H1 (cell line): ENCODE measurements at regions not wholly inside any gene's neighbourhood (a gene's known extent, or its start where the extent isn't known, plus 50 kb on each side); places are given as distances from the start of the nearest gene placed in this dataset.

Experiments
- CTCF ChIA-PET: fragments of 300-600 bp; sonication (Branson Sonifier 250); formaldehyde crosslinking; loops from one replicate; lab custom pipeline; 2021; ENCODE audit not compliant: partially characterized antibody; lab: Charles Lee
- POLR2A ChIA-PET: fragments of 300-600 bp; sonication (Branson Sonifier 250); formaldehyde crosslinking; loops from one replicate; lab custom pipeline; 2021; ENCODE audit warnings: inconsistent platforms; ENCODE audit not compliant: partially characterized antibody; lab: Charles Lee
- DNase-seq, 2 experiments: peaks; one replicate each; pipeline versions ENCODE4 v3.0.0 to v3.0.0-alpha.2; 2010 to 2022; ENCODE audit warnings: low spot score in 2 of 2, low read depth in 1 of 2, mixed read lengths in 1 of 2
- FAIRE-seq: peaks from 2 replicates; lab custom pipeline; 2011; peaks lifted over from hg19 to GRCh38; lab: Jason Lieb, UNC
- H2AFZ ChIP-seq: 2 replicates; pipeline ENCODE4 v1.8.1; 2012; ENCODE audit warnings: low read length, inconsistent platforms
- H2AK5ac ChIP-seq: 2 replicates; pipeline ENCODE4 v1.6.1; 2013; ENCODE audit warnings: low read depth, low read length
- H2BK120ac ChIP-seq: replicated peaks from 2 replicates; pipeline ENCODE3; 2013; ENCODE audit warnings: low read depth, low read length, inconsistent platforms
- H2BK12ac ChIP-seq: 2 replicates; pipeline ENCODE4 v1.6.1; 2013; ENCODE audit warnings: low read depth, low read length
- H2BK15ac ChIP-seq: 2 replicates; pipeline ENCODE4 v1.6.1; 2013; ENCODE audit warnings: low read length
- H2BK20ac ChIP-seq: 2 replicates; pipeline ENCODE4 v1.6.1; 2013; ENCODE audit warnings: low read length
- H2BK5ac ChIP-seq: 2 replicates; pipeline ENCODE4 v1.6.1; 2013; ENCODE audit warnings: low read depth, low read length
- H3K14ac ChIP-seq: 2 replicates; pipeline ENCODE4 v1.6.1; 2013; ENCODE audit warnings: inconsistent platforms; ENCODE audit not compliant: insufficient read length
- H3K18ac ChIP-seq: 2 replicates; pipeline ENCODE4 v1.6.1; 2013; ENCODE audit warnings: low read length; ENCODE audit errors: extremely low read depth
- H3K23ac ChIP-seq: 2 replicates; pipeline ENCODE4 v1.6.1; 2013; ENCODE audit warnings: inconsistent platforms; ENCODE audit not compliant: insufficient read length
- H3K23me2 ChIP-seq: 2 replicates; pipeline ENCODE4 v1.6.1; 2013; ENCODE audit warnings: low read depth, low read length
- H3K27ac ChIP-seq: 2 replicates; pipeline ENCODE4 v1.6.1; 2011; ENCODE audit warnings: low read depth, low read length, inconsistent platforms
- H3K27me3 ChIP-seq, 4 experiments: replicated peaks in 1 of 4; 1 replicate in 1 of 4; 2 replicates in 3 of 4; pipeline versions ENCODE4 v1.6.1 to v1.8.1; 2011 to 2013; ENCODE audit warnings: low read length in 3 of 4, mild to moderate bottlenecking in 3 of 4, inconsistent platforms in 2 of 4, mixed read lengths in 2 of 4, moderate library complexity in 1 of 4; ENCODE audit not compliant: control insufficient read depth in 3 of 4, insufficient read depth in 3 of 4; ENCODE audit errors: extremely low read depth in 1 of 4
- H3K36me3 ChIP-seq, 4 experiments: 2 replicates each; pipeline versions ENCODE4 v1.6.1 to v1.8.1; 2011 to 2013; ENCODE audit warnings: mild to moderate bottlenecking in 4 of 4, low read length in 3 of 4, moderate library complexity in 2 of 4, control low read depth in 1 of 4, inconsistent platforms in 1 of 4; ENCODE audit not compliant: insufficient read depth in 4 of 4, control insufficient read depth in 2 of 4
- H3K4ac ChIP-seq: replicated peaks from 2 replicates; pipeline ENCODE3; 2013; ENCODE audit warnings: low read length, low read depth, mixed read lengths, inconsistent platforms; ENCODE audit not compliant: insufficient read length
- H3K4me1 ChIP-seq, 4 experiments: replicated peaks in 1 of 4; 1 replicate in 1 of 4; 2 replicates in 3 of 4; pipeline versions ENCODE4 v1.6.1 to v1.8.1; 2011 to 2013; ENCODE audit warnings: low read length in 3 of 4, inconsistent platforms in 2 of 4, mixed read lengths in 1 of 4; ENCODE audit not compliant: insufficient read depth in 4 of 4, control insufficient read depth in 3 of 4
- H3K4me2 ChIP-seq, 2 experiments: 2 replicates each; pipeline versions ENCODE4 v1.6.1 to v1.8.1; 2011 to 2013; ENCODE audit warnings: low read depth in 2 of 2, low read length in 2 of 2, control low read depth in 1 of 2, inconsistent platforms in 1 of 2, mild to moderate bottlenecking in 1 of 2; ENCODE audit not compliant: insufficient read depth in 1 of 2
- H3K4me3 ChIP-seq, 4 experiments: fragments of 200-600, 300-600 bp in 1 of 4; sonication (generic), shearing (Covaris generic), sonication (Bioruptor Twin) in 1 of 4; 2 replicates each; pipeline versions ENCODE4 v1.5.1 to v1.8.1; 2011 to 2016; ENCODE audit warnings: low read length in 4 of 4, low read depth in 3 of 4, control low read depth in 2 of 4, inconsistent platforms in 2 of 4, mild to moderate bottlenecking in 2 of 4, mixed read lengths in 1 of 4, moderate library complexity in 1 of 4; ENCODE audit not compliant: insufficient read depth in 2 of 4; ENCODE audit errors: extremely low read depth in 1 of 4
- H3K56ac ChIP-seq: replicated peaks from 2 replicates; pipeline ENCODE3; 2013; ENCODE audit warnings: low read depth, mild to moderate bottlenecking, mixed read lengths, low read length, inconsistent platforms; ENCODE audit not compliant: insufficient read length
- H3K79me1 ChIP-seq: 2 replicates; pipeline ENCODE4 v1.6.1; 2013; ENCODE audit warnings: low read depth, low read length, control low read depth
- H3K79me2 ChIP-seq, 2 experiments: 2 replicates each; pipeline versions ENCODE4 v1.6.1 to v1.8.1; 2012 to 2013; ENCODE audit warnings: low read length in 2 of 2, mild to moderate bottlenecking in 2 of 2, inconsistent platforms in 1 of 2; ENCODE audit not compliant: insufficient read depth in 2 of 2, control insufficient read depth in 1 of 2
- H3K9ac ChIP-seq, 4 experiments: replicated peaks in 1 of 4; 1 replicate in 1 of 4; 2 replicates in 3 of 4; pipeline versions ENCODE4 v1.6.1 to v1.8.1; 2011 to 2013; ENCODE audit warnings: low read depth in 3 of 4, low read length in 3 of 4, control low read depth in 2 of 4, mild to moderate bottlenecking in 2 of 4, moderate library complexity in 2 of 4, inconsistent platforms in 1 of 4; ENCODE audit errors: extremely low read depth in 1 of 4
- H3K9me3 ChIP-seq, 2 experiments: 2 replicates each; pipeline versions ENCODE4 v1.6.1 to v1.8.1; 2012 to 2013; ENCODE audit warnings: mild to moderate bottlenecking in 2 of 2, moderate library complexity in 2 of 2, control low read depth in 1 of 2, inconsistent platforms in 1 of 2, low read depth in 1 of 2, low read length in 1 of 2, mixed read lengths in 1 of 2; ENCODE audit not compliant: insufficient read depth in 2 of 2
- H4K20me1 ChIP-seq, 2 experiments: replicated peaks in 1 of 2; 2 replicates each; pipeline versions ENCODE3 to v1.8.1; 2011 to 2013; ENCODE audit warnings: inconsistent platforms in 2 of 2, low read length in 2 of 2, mild to moderate bottlenecking in 1 of 2; ENCODE audit not compliant: insufficient read depth in 2 of 2, control insufficient read depth in 1 of 2
- H4K5ac ChIP-seq: 2 replicates; pipeline ENCODE4 v1.6.1; 2013; ENCODE audit warnings: low read length, low read depth, mixed read lengths, inconsistent platforms; ENCODE audit not compliant: insufficient read length
- H4K8ac ChIP-seq: 2 replicates; pipeline ENCODE4 v1.8.0; 2013; ENCODE audit warnings: mild to moderate bottlenecking, moderate library complexity, low read length, inconsistent platforms; ENCODE audit not compliant: insufficient read depth; ENCODE audit errors: extremely low read depth
- H4K91ac ChIP-seq: replicated peaks from 2 replicates; pipeline ENCODE3; 2013; ENCODE audit warnings: low read length, mixed read lengths, inconsistent platforms; ENCODE audit not compliant: insufficient read length
- ASH2L ChIP-seq: fragments of 200-600, 300-600 bp; sonication (generic); IDR thresholded peaks from one replicate; pipeline ENCODE4 v1.7.1; 2017; ENCODE audit warnings: low read length
- BCL11A ChIP-seq, 2 experiments: IDR thresholded peaks; one replicate each; pipeline ENCODE4 v1.6.1; 2011; ENCODE audit warnings: low read depth in 2 of 2, low read length in 2 of 2, mild to moderate bottlenecking in 2 of 2
- BRCA1 ChIP-seq: IDR thresholded peaks from 2 replicates; pipeline ENCODE4 v1.6.1; 2012; ENCODE audit warnings: low read depth, low read length, improper control_type of control experiment
- CBX5 ChIP-seq: fragments of 300-800, 300-1000 bp; sonication (generic); IDR thresholded peaks from 2 replicates; pipeline ENCODE4 v1.7.1; 2016; ENCODE audit warnings: antibody characterized with exemption, low read length, low read depth
- CREB1 ChIP-seq: IDR thresholded peaks from 2 replicates; pipeline ENCODE4 v1.6.1; 2012; ENCODE audit warnings: inconsistent platforms
- NANOG ChIP-seq: IDR thresholded peaks from 2 replicates; pipeline ENCODE4 v1.6.1; 2011; ENCODE audit warnings: low read length, low read depth, mild to moderate bottlenecking, inconsistent platforms; ENCODE audit not compliant: insufficient read depth, poor library complexity, severe bottlenecking
- PHF8 ChIP-seq: fragments of 200-600 bp; sonication (generic); conservative IDR thresholded peaks from 2 replicates; pipeline ENCODE4 v1.7.1; 2012; ENCODE audit warnings: low read depth, mild to moderate bottlenecking, inconsistent platforms, low read length, moderate library complexity
- POLR2A ChIP-seq, 2 experiments: IDR thresholded peaks; 1 replicate in 1 of 2; 2 replicates in 1 of 2; pipeline ENCODE4 v1.6.1; 2011; ENCODE audit warnings: low read depth in 2 of 2, low read length in 2 of 2, mild to moderate bottlenecking in 2 of 2; ENCODE audit errors: control extremely low read depth in 1 of 2
- RAD21 ChIP-seq, 2 experiments: IDR thresholded peaks in 1 of 2; conservative IDR thresholded peaks in 1 of 2; 2 replicates each; pipeline ENCODE4 v1.6.1; 2011; ENCODE audit warnings: low read depth in 2 of 2, low read length in 2 of 2, improper control_type of control experiment in 1 of 2, inconsistent platforms in 1 of 2, mild to moderate bottlenecking in 1 of 2, moderate library complexity in 1 of 2
- RNF2 ChIP-seq: fragments of 200-900, 300-1000 bp; sonication (generic); IDR thresholded peaks from 2 replicates; pipeline ENCODE4 v1.7.1; 2016; ENCODE audit warnings: borderline replicate concordance, low read depth, mild to moderate bottlenecking, antibody characterized with exemption, low read length; ENCODE audit not compliant: poor library complexity, severe bottlenecking; ENCODE audit errors: missing control alignments
- SP1 ChIP-seq: IDR thresholded peaks from 2 replicates; pipeline ENCODE4 v1.6.1; 2011; ENCODE audit warnings: low read depth, low read length
- SRF ChIP-seq: IDR thresholded peaks from 2 replicates; pipeline ENCODE4 v1.6.1; 2011; ENCODE audit warnings: mild to moderate bottlenecking, low read depth, low read length, moderate library complexity
- TCF12 ChIP-seq: IDR thresholded peaks from 2 replicates; pipeline ENCODE4 v1.6.1; 2011; ENCODE audit warnings: low read depth, mild to moderate bottlenecking, low read length
- WGBS, 2 experiments: shearing (Covaris generic) in 1 of 2; methylation state at CpG; one replicate each; pipeline versions ENCODE4 v1.1.6 to v1.1.7; 2013 to 2015; ENCODE audit warnings: low lambda C conversion rate in 2 of 2, mixed read lengths in 2 of 2, inconsistent platforms in 1 of 2, low coverage in 1 of 2, missing lambda C conversion rate in 1 of 2; ENCODE audit not compliant: insufficient replicate concordance in 2 of 2, insufficient coverage in 1 of 2, insufficient read length in 1 of 2; ENCODE audit errors: extremely low coverage in 1 of 2, missing lambda C conversion rate in 1 of 2; 5-methylcytosine and 5-hydroxymethylcytosine counted together
- TF ChIP-seq, protein P1 (sequence below): IDR thresholded peaks from 2 replicates; pipeline ENCODE4 v1.6.1; 2012; ENCODE audit warnings: inconsistent platforms

DNA sequence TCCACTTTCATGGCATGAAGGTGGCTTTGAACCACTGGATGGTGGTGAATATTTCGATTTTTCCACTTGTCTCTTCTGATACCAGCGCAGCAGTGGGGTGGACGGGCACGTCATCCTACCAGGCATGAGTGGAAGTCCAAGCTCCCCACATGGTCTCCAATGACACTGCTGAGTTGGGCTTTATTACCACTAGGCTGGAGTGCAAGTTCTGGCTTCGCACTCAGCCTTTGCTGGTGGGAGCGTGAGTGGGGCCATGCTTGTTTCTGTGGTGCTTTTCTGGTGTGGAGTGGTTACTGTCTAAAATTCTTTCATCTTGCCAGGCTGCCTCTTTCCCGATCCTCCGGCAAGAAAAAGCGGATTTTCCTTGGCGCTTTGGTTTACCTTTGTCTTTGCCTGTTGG is 70.1 kb upstream of the SDK1 start:
- Histone ChIP-seq H3K79me2 (no peaks in the 10 kb centered on the region), H3K23me2 (peaks cover 6% of the 10 kb centered on the region), H3K27me3 (no peaks in the 10 kb centered on the region), H2BK120ac (no peak overlapping the region), H3K27ac (no peak overlapping the region), H3K9ac (no peak overlapping the region), H2AK5ac (no peak overlapping the region; the same call in 1 of the 2 replicates), H3K4me3 (no peak overlapping the region), H3K79me1 (no peaks in the 10 kb centered on the region), H3K4ac (no peak overlapping the region), H2BK20ac (no peak overlapping the region), H3K4me2 (no peak overlapping the region), H3K36me3 (no peaks in the 10 kb centered on the region), H4K8ac (no peak overlapping the region), H3K23ac (no peak overlapping the region), H4K5ac (no peak overlapping the region), H3K9me3 (peaks cover 0 to 3% of the 10 kb centered on the region in 2 experiments; a peak in 1 of 4 replicates), H3K14ac (no peak overlapping the region), H2BK5ac (no peak overlapping the region), H4K20me1 (peaks cover 0 to 7% of the 10 kb centered on the region in 2 experiments), H4K91ac (no peak overlapping the region), H2BK12ac (no peak overlapping the region), H3K56ac (no peak overlapping the region), H2AFZ (no peak overlapping the region), H3K18ac (no peak overlapping the region), H3K4me1 (0 out of 7 replicates have a peak, but pooled peaks cover 0 to 2% (median 0%) of the 10 kb centered on the region in 4 experiments), H2BK15ac (0 out of 2 replicates have a peak overlapping the region, but pooled peaks have one; percentile 61)
- ChIA-PET POLR2A (no interaction called here), CTCF (interaction anchor here (0.8 to 1.6 kb wide), 3 partner anchors 11 to 309 kb away, joined by 3 to 4 read pairs (median 3); no protein-coding TSS in a partner anchor)
- FAIRE-seq = no peak
- WGBS, 2 experiments = 88% methylated on average over 10 of the region's 10 CpGs; no CpG with 5 or more reads in 1 of the 2 experiments
- DNase-seq = no peak
- no peak for TF ChIP-seq CBX5
- no peak for TF ChIP-seq RNF2
- TF ChIP-seq NANOG = no peak
- no peak for TF ChIP-seq TCF12
- no peak for TF ChIP-seq BRCA1
- TF ChIP-seq, protein P1, sequence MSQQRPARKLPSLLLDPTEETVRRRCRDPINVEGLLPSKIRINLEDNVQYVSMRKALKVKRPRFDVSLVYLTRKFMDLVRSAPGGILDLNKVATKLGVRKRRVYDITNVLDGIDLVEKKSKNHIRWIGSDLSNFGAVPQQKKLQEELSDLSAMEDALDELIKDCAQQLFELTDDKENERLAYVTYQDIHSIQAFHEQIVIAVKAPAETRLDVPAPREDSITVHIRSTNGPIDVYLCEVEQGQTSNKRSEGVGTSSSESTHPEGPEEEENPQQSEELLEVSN = no peak
- TF ChIP-seq PHF8 = no peak
- no peak for TF ChIP-seq BCL11A (IDR thresholded peaks at IDR 0.05; ENCODE audit: low read depth in 2 of 2, low read length in 2 of 2)
- TF ChIP-seq RAD21 (IDR thresholded peaks at IDR 0.05 in 1 of 2, conservative IDR thresholded peaks at IDR 0.05 in 1 of 2; ENCODE audit: low read depth in 2 of 2, low read length in 2 of 2) = no peak
- no peak for TF ChIP-seq CREB1
- TF ChIP-seq SP1 = no peak
- no peak for TF ChIP-seq SRF
- TF ChIP-seq POLR2A (IDR thresholded peaks at IDR 0.05; ENCODE audit: control extremely low read depth in 1 of 2, low read depth in 2 of 2, low read length in 2 of 2) = no peak
- no peak for TF ChIP-seq ASH2L
